Spinal cord (tissue), 9 donors: ENCODE measurements at regions not wholly inside any gene's neighbourhood (a gene's known extent, or its start where the extent isn't known, plus 50 kb on each side); places are given as distances from the start of the nearest gene placed in this dataset.
A peak's percentile ranks its signal among the peaks of the same experiment; 100 is the strongest.

Source experiments
- DNase-seq, 6 donors: peaks; one replicate each; pipeline versions ENCODE4 v3.0.0 to v3.0.0-alpha.2; 2013 to 2015; ENCODE audit warnings: low spot score in 6 of 6, low read depth in 4 of 6
- H3K27ac ChIP-seq: one replicate; pipeline ENCODE4 v1.5.1; 2013; ENCODE audit warnings: low read depth, low read length, control low read depth
- H3K27me3 ChIP-seq: one replicate; pipeline ENCODE4 v1.6.1; 2013; ENCODE audit warnings: low read length; ENCODE audit not compliant: control insufficient read depth, insufficient read depth
- H3K36me3 ChIP-seq: one replicate; pipeline ENCODE4 v1.6.1; 2013; ENCODE audit warnings: low read length; ENCODE audit not compliant: control insufficient read depth, insufficient read depth
- H3K4me1 ChIP-seq: one replicate; pipeline ENCODE4 v1.6.1; 2013; ENCODE audit warnings: low read length; ENCODE audit not compliant: control insufficient read depth, insufficient read depth
- H3K4me3 ChIP-seq: one replicate; pipeline ENCODE4 v1.5.1; 2013; ENCODE audit warnings: low read depth, low read length, control low read depth
- H3K9me3 ChIP-seq: one replicate; pipeline ENCODE4 v1.6.1; 2013; ENCODE audit warnings: low read length; ENCODE audit not compliant: control insufficient read depth, insufficient read depth
- WGBS: methylation state at CpG from one replicate; pipeline ENCODE4 v1.1.5; 2013; ENCODE audit warnings: missing lambda C conversion rate; ENCODE audit not compliant: insufficient coverage; 5-methylcytosine and 5-hydroxymethylcytosine counted together
- donor health status: healthy.

GRCh38 chr1:232695621-232696385 is 65.9 kb upstream of the SIPA1L2 start:
- Histone ChIP-seq H3K36me3 (no peaks in the 10 kb centered on the region), H3K27me3 (peaks cover 2% of the 10 kb centered on the region), H3K9me3 (no peaks in the 10 kb centered on the region), H3K4me3 (no peak overlapping the region), H3K4me1 (no peaks in the 10 kb centered on the region), H3K27ac (no peak overlapping the region)
- 59% methylated on average over 4 of the region's 5 CpGs for WGBS
- no peak for DNase-seq

DNA sequence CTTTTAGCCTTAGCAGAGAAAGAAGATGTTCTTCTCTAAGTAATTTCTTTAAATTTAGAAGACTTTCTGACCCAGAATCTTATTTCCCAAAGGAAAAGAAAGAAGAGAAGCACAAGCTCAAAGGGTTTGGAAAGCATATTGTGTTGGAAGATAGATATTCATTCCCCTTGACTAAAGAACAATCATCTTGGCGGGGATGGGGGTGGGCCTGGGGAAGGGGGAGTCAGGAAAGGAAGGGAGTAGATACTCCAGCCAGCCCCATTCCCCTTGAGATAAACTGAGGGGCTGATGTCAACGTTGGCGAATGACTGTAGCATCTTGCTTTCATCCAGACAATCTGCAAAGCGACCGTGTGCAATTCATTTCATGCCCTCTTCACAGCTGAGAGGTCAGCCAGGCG is 66.5 kb upstream of the SIPA1L2 start:
- no peaks in the 10 kb centered on the region for H3K36me3 ChIP-seq
- no peak for DNase-seq
- no peaks in the 10 kb centered on the region for H3K9me3 ChIP-seq
- H3K27me3 ChIP-seq: peaks cover 2% of the 10 kb centered on the region
- no peak overlapping the region for H3K4me3 ChIP-seq
- no peak overlapping the region for H3K27ac ChIP-seq
- H3K4me1 ChIP-seq: no peaks in the 10 kb centered on the region
- 63% methylated on average over 5 of the region's 6 CpGs for WGBS

- Histone ChIP-seq H3K9me3 (no peaks in the 10 kb centered on the region), H3K36me3 (no peaks in the 10 kb centered on the region), H3K27ac (no peak overlapping the region), H3K27me3 (peaks cover 2% of the 10 kb centered on the region), H3K4me3 (no peak overlapping the region), H3K4me1 (no peaks in the 10 kb centered on the region)
- WGBS: 81% methylated on average over 2 of the region's 4 CpGs
- no peak for DNase-seq
These were observed 67.4 kb upstream of the SIPA1L2 start for GRCh38 chr1:232697187-232697822.

DNA sequence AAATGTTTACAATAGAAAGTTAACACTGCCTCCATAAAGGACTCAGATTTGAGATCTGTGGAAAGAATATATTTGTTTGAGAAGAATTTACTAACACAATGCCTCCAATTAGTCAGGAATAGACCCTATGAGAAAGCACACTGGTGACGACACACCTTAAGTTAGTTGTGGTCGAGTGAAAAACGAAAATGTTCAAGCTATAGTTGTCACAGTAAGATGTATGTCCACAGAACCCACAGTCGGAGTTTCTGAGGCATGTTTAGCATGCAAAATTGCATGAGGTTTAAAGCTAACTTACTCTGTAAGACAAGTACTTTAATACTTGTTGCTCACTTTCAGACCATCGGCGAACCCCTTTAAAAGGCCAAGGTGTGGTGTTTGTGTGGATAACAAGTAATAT is 69.9 kb upstream of the SIPA1L2 start:
- H3K27me3 ChIP-seq: no peaks in the 10 kb centered on the region

DNA sequence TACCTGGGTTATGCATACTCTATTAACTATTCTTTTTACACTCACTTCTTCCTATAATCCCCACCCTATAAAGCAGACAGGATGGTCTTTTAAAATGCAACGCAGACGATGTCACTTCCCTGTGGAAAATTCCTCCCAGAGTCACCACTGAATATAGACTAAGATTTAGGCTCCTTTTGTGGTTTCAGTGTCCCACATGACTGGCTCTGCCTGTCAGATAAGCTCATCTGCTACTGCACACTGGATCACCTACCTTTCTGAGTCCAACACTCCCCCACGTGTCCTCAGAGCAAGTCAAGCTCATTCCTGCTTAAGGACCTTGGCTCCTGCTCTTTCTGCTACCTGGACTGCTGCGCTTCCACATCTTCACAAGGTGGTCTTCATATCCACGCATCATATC is 73.0 kb upstream of the SIPA1L2 start:
- Histone ChIP-seq H3K36me3 (no peaks in the 10 kb centered on the region), H3K4me3 (no peak overlapping the region), H3K27ac (no peak overlapping the region), H3K27me3 (no peaks in the 10 kb centered on the region), H3K4me1 (no peaks in the 10 kb centered on the region), H3K9me3 (no peaks in the 10 kb centered on the region)
- 93% methylated on average over 5 of the region's 5 CpGs for WGBS
- no peak for DNase-seq

More for the DNA sequence above, 69.9 kb upstream of the SIPA1L2 start:
- Histone ChIP-seq H3K9me3 (no peaks in the 10 kb centered on the region), H3K4me1 (no peaks in the 10 kb centered on the region), H3K27ac (no peak overlapping the region), H3K36me3 (no peaks in the 10 kb centered on the region), H3K4me3 (no peak overlapping the region)
- no peak for DNase-seq
- WGBS: 100% methylated on average over 2 of the region's 6 CpGs

DNA sequence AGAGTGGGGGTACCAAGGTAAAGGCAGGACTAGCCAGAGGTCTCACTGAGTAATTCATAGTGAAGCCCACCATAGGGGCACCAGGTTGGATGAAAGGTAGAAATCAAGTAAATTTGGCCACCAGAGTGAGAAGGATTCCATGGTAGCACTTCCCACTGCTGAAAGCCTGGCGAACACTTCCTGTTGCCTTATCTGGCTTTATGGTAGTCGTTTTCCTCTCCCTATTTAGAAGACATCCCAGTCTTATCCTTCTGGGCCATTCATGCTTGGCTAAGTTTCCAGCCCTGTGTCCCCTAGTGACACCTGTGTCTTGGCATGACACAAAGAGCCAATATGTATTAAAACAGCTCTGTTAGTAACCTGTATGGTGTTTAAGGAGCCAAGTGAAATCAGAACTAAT is 74.3 kb upstream of the SIPA1L2 start:
- no peak for DNase-seq
- H3K27ac ChIP-seq: no peak overlapping the region
- WGBS: no CpG with 5 or more reads among the region's 2 CpGs
- no peaks in the 10 kb centered on the region for H3K4me1 ChIP-seq
- no peaks in the 10 kb centered on the region for H3K9me3 ChIP-seq
- H3K4me3 ChIP-seq: no peak overlapping the region
- no peaks in the 10 kb centered on the region for H3K27me3 ChIP-seq
- no peaks in the 10 kb centered on the region for H3K36me3 ChIP-seq

GRCh38 chr1:232704694-232705680 is 75.1 kb upstream of the SIPA1L2 start:
- Histone ChIP-seq H3K9me3 (no peaks in the 10 kb centered on the region), H3K27ac (no peak overlapping the region), H3K36me3 (no peaks in the 10 kb centered on the region), H3K4me3 (no peak overlapping the region), H3K27me3 (no peaks in the 10 kb centered on the region), H3K4me1 (no peaks in the 10 kb centered on the region)
- WGBS: 80% methylated on average over 1 of the region's 7 CpGs
- peak in 5 of 6 donors; percentile 9 to 76 (median 17) for DNase-seq

- Histone ChIP-seq H3K27me3 (no peaks in the 10 kb centered on the region), H3K4me1 (no peaks in the 10 kb centered on the region), H3K9me3 (no peaks in the 10 kb centered on the region), H3K27ac (no peak overlapping the region), H3K4me3 (no peak overlapping the region), H3K36me3 (no peaks in the 10 kb centered on the region)
- DNase-seq: no peak
- WGBS: 87% methylated on average over 5 of the region's 7 CpGs
These were observed 76.1 kb upstream of the SIPA1L2 start for GRCh38 chr1:232705815-232706575.

GRCh38 chr1:232707142-232707541 is 77.2 kb upstream of the SIPA1L2 start:
- no peak overlapping the region for H3K4me3 ChIP-seq

More at GRCh38 chr1:232707142-232707541, 77.2 kb upstream of the SIPA1L2 start:
- H3K36me3 ChIP-seq: no peaks in the 10 kb centered on the region
- no peaks in the 10 kb centered on the region for H3K27me3 ChIP-seq
- no peaks in the 10 kb centered on the region for H3K4me1 ChIP-seq
- no peak overlapping the region for H3K27ac ChIP-seq
- WGBS: 83% methylated on average over 1 of the region's 2 CpGs
- no peak for DNase-seq
- H3K9me3 ChIP-seq: no peaks in the 10 kb centered on the region
